K562 (cell line): ENCODE measurements at regions not wholly inside any gene's neighbourhood (a gene's known extent, or its start where the extent isn't known, plus 50 kb on each side); places are given as distances from the start of the nearest gene placed in this dataset.

Experiments
- POLR2A ChIP-seq: fragments of 450-650 bp; conservative IDR thresholded peaks from 2 replicates; pipeline ENCODE4 v1.6.1; 2016
- RAD21 ChIP-seq, 2 experiments: fragments of 250-450 bp in 1 of 2; fragments of 450-650 bp in 1 of 2; sonication (Bioruptor Pico) in 1 of 2; formaldehyde crosslinking in 1 of 2; IDR thresholded peaks in 1 of 2; conservative IDR thresholded peaks in 1 of 2; 2 replicates each; pipeline versions ENCODE4 v1.4.0 to v1.8.0; 2020 to 2022; ENCODE audit warnings: mild to moderate bottlenecking in 2 of 2, moderate library complexity in 1 of 2
- RNF2 ChIP-seq: sonication (generic); IDR thresholded peaks from 2 replicates; pipeline ENCODE4 v1.6.1; 2016
- SRF ChIP-seq, 2 experiments: fragments of 250-450, 450-650 bp in 1 of 2; sonication (Bioruptor Pico) in 1 of 2; sonication (generic) in 1 of 2; formaldehyde crosslinking; IDR thresholded peaks; 2 replicates each; pipeline versions ENCODE4 v1.5.0 to v1.5.1; 2020 to 2022; ENCODE audit warnings: mild to moderate bottlenecking in 1 of 2, missing genetic modification reagents in 1 of 2

DNA sequence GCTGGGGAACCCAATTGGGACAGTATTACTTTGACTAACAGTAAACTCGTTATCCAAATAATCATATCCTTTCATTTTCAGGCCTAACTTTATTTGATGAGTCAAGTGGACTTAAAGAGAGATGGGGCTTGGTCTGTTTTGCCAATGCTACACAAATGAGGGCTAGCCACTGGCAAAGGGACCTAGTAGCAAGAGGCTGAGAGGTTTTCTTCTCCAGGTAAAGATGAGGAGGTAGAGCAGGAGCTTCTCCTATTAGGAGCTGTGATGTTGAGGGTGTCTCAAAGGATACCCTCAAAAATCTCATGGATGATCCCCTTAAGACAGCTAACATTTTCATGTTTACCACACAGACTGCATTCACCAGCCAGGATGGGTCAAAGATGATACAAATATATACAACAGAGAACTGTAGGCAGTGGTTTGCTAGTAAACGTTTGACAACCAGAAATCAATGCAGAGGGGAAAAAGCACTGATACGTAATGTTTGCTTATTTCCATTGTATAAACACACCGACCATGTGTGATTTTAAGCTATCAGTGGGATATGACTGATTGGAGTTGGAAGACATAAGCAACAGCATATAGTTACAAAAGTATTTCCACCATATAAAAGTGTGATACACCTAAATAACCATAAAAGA is 153.3 kb downstream of the IBTK start:
- TF ChIP-seq SRF (CRISPR knock-in tag; IDR thresholded peaks at IDR 0.05): no peak
- TF ChIP-seq RNF2: no peak
- no peak for TF ChIP-seq RAD21 (CRISPR knock-in tag; conservative IDR thresholded peaks at IDR 0.05 in 1 of 2, IDR thresholded peaks at IDR 0.05 in 1 of 2)
- TF ChIP-seq POLR2A: no peak
